ENCODE measurements at regions not wholly inside any gene's neighbourhood (a gene's known extent, or its start where the extent isn't known, plus 50 kb on each side); places are given as distances from the start of the nearest gene placed in this dataset.
"Not testable (repeated sequence)": the region's sequence is repeated elsewhere in the genome, so short reads cannot be mapped to it uniquely, and the experiment has no call there.

GRCh38 chr6:23797041-23797440 lies 329.0 kb upstream of the NRSN1 start:
- no peaks in the 10 kb centered on the region for H3K4me1 Mint-ChIP-seq

GRCh38 chr6:23804289-23804688 lies 321.7 kb upstream of the NRSN1 start:
- H3K4me3 Mint-ChIP-seq, H3K27me3 Mint-ChIP-seq, H3K9me3 Mint-ChIP-seq, H3K27ac Mint-ChIP-seq, H3K36me3 Mint-ChIP-seq, H3K4me1 Mint-ChIP-seq, DNase-seq: not testable (repeated sequence)

More at GRCh38 chr6:23797041-23797440, 329.0 kb upstream of the NRSN1 start:
- H3K27ac Mint-ChIP-seq = no peak overlapping the region
- no peak for DNase-seq
- no peak overlapping the region for H3K4me3 Mint-ChIP-seq
- H3K36me3 Mint-ChIP-seq = no peaks in the 10 kb centered on the region
- peaks cover 3% of the 10 kb centered on the region for H3K9me3 Mint-ChIP-seq
- no peaks in the 10 kb centered on the region for H3K27me3 Mint-ChIP-seq

- H3K9me3 Mint-ChIP-seq, H3K4me1 Mint-ChIP-seq, DNase-seq, H3K27ac Mint-ChIP-seq, H3K36me3 Mint-ChIP-seq, H3K27me3 Mint-ChIP-seq, H3K4me3 Mint-ChIP-seq: not testable (repeated sequence)
These were observed 304.9 kb upstream of the NRSN1 start for GRCh38 chr6:23821141-23821540.

GRCh38 chr6:23823421-23823820 lies 302.6 kb upstream of the NRSN1 start:
- Mint-ChIP-seq H3K9me3 (peaks cover 5% of the 10 kb centered on the region), H3K27me3 (no peaks in the 10 kb centered on the region), H3K36me3 (no peaks in the 10 kb centered on the region), H3K4me1 (no peaks in the 10 kb centered on the region), H3K4me3 (no peak overlapping the region), H3K27ac (no peak overlapping the region)
- DNase-seq = no peak

GRCh38 chr6:23826572-23826971 lies 299.4 kb upstream of the NRSN1 start:
- Mint-ChIP-seq H3K36me3 (no peaks in the 10 kb centered on the region), H3K9me3 (peaks cover 5% of the 10 kb centered on the region), H3K4me1 (no peaks in the 10 kb centered on the region), H3K4me3 (no peak overlapping the region), H3K27me3 (no peaks in the 10 kb centered on the region), H3K27ac (no peak overlapping the region)
- DNase-seq = no peak

GRCh38 chr6:23828861-23829260 lies 297.2 kb upstream of the NRSN1 start:
- H3K27ac Mint-ChIP-seq = no peak overlapping the region

GRCh38 chr6:23841116-23841515 lies 284.9 kb upstream of the NRSN1 start:
- H3K4me3 Mint-ChIP-seq = no peak overlapping the region
- H3K36me3 Mint-ChIP-seq = no peaks in the 10 kb centered on the region
- DNase-seq = no peak
- no peaks in the 10 kb centered on the region for H3K9me3 Mint-ChIP-seq
- no peak overlapping the region for H3K27ac Mint-ChIP-seq
- H3K4me1 Mint-ChIP-seq = no peaks in the 10 kb centered on the region
- H3K27me3 Mint-ChIP-seq = no peaks in the 10 kb centered on the region

More at GRCh38 chr6:23828861-23829260, 297.2 kb upstream of the NRSN1 start:
- DNase-seq = no peak
- no peaks in the 10 kb centered on the region for H3K27me3 Mint-ChIP-seq
- H3K9me3 Mint-ChIP-seq = peaks cover 8% of the 10 kb centered on the region
- H3K36me3 Mint-ChIP-seq = no peaks in the 10 kb centered on the region
- H3K4me1 Mint-ChIP-seq = no peaks in the 10 kb centered on the region
- no peak overlapping the region for H3K4me3 Mint-ChIP-seq

- H3K4me1 Mint-ChIP-seq = no peaks in the 10 kb centered on the region
These were observed 283.3 kb upstream of the NRSN1 start for GRCh38 chr6:23842760-23843159.

GRCh38 chr6:23851522-23851921 lies 274.5 kb upstream of the NRSN1 start:
- Mint-ChIP-seq H3K27ac (no peak overlapping the region), H3K27me3 (no peaks in the 10 kb centered on the region), H3K4me3 (no peak overlapping the region), H3K9me3 (no peaks in the 10 kb centered on the region), H3K36me3 (no peaks in the 10 kb centered on the region), H3K4me1 (no peaks in the 10 kb centered on the region)
- no peak for DNase-seq

More at GRCh38 chr6:23842760-23843159, 283.3 kb upstream of the NRSN1 start:
- Mint-ChIP-seq H3K36me3 (no peaks in the 10 kb centered on the region), H3K9me3 (no peaks in the 10 kb centered on the region), H3K27me3 (no peaks in the 10 kb centered on the region), H3K4me3 (no peak overlapping the region), H3K27ac (no peak overlapping the region)
- no peak for DNase-seq

- not testable (repeated sequence) for H3K4me1 Mint-ChIP-seq, H3K27ac Mint-ChIP-seq, H3K27me3 Mint-ChIP-seq, DNase-seq, H3K9me3 Mint-ChIP-seq, H3K4me3 Mint-ChIP-seq, H3K36me3 Mint-ChIP-seq
These were observed 272.4 kb upstream of the NRSN1 start for GRCh38 chr6:23853566-23854133.

- H3K36me3 Mint-ChIP-seq, H3K9me3 Mint-ChIP-seq, H3K27me3 Mint-ChIP-seq, H3K27ac Mint-ChIP-seq, H3K4me3 Mint-ChIP-seq, DNase-seq, H3K4me1 Mint-ChIP-seq: not testable (repeated sequence)
These were observed 271.9 kb upstream of the NRSN1 start for GRCh38 chr6:23854154-23854553.

GRCh38 chr6:23855497-23856116 lies 270.4 kb upstream of the NRSN1 start:
- Mint-ChIP-seq H3K27me3 (no peaks in the 10 kb centered on the region), H3K27ac (no peak overlapping the region), H3K4me1 (no peaks in the 10 kb centered on the region), H3K4me3 (no peak overlapping the region), H3K36me3 (no peaks in the 10 kb centered on the region), H3K9me3 (no peaks in the 10 kb centered on the region)
- no peak for DNase-seq

GRCh38 chr6:23870496-23870895 lies 255.5 kb upstream of the NRSN1 start:
- no peak for DNase-seq
- Mint-ChIP-seq H3K27me3 (no peaks in the 10 kb centered on the region), H3K4me1 (no peaks in the 10 kb centered on the region), H3K27ac (no peak overlapping the region), H3K36me3 (no peaks in the 10 kb centered on the region), H3K9me3 (no peaks in the 10 kb centered on the region), H3K4me3 (no peak overlapping the region)

GRCh38 chr6:23873161-23873560 lies 252.9 kb upstream of the NRSN1 start:
- no peaks in the 10 kb centered on the region for H3K9me3 Mint-ChIP-seq
- H3K4me1 Mint-ChIP-seq = no peaks in the 10 kb centered on the region
- no peaks in the 10 kb centered on the region for H3K36me3 Mint-ChIP-seq
- H3K27ac Mint-ChIP-seq = no peak overlapping the region
- H3K27me3 Mint-ChIP-seq = no peaks in the 10 kb centered on the region
- no peak for DNase-seq
- H3K4me3 Mint-ChIP-seq = no peak overlapping the region

- Mint-ChIP-seq H3K4me1 (no peaks in the 10 kb centered on the region), H3K27me3 (no peaks in the 10 kb centered on the region), H3K36me3 (no peaks in the 10 kb centered on the region), H3K27ac (no peak overlapping the region), H3K9me3 (no peaks in the 10 kb centered on the region), H3K4me3 (no peak overlapping the region)
- no peak for DNase-seq
These were observed 251.0 kb upstream of the NRSN1 start for GRCh38 chr6:23875006-23875405.

- no peaks in the 10 kb centered on the region for H3K36me3 Mint-ChIP-seq
- H3K27me3 Mint-ChIP-seq = peaks cover 4% of the 10 kb centered on the region
- H3K27ac Mint-ChIP-seq = no peak overlapping the region
These were observed 246.2 kb upstream of the NRSN1 start for GRCh38 chr6:23879816-23880215.

More at GRCh38 chr6:23879816-23880215, 246.2 kb upstream of the NRSN1 start:
- H3K9me3 Mint-ChIP-seq = no peaks in the 10 kb centered on the region
- no peak for DNase-seq
- H3K4me1 Mint-ChIP-seq = no peaks in the 10 kb centered on the region
- no peak overlapping the region for H3K4me3 Mint-ChIP-seq

All from activated naive CD8-positive, alpha-beta T cell treated with anti-CD3 and anti-CD28 coated beads for 36 hours (primary cell).